ENCODE measurements at regions not wholly inside any gene's neighbourhood (a gene's known extent, or its start where the extent isn't known, plus 50 kb on each side); places are given as distances from the start of the nearest gene placed in this dataset.

GRCh38 chr4:91758487-91758886, 545.3 kb upstream of the GRID2 start:
- 0 out of 2 replicates have a peak, but pooled peaks cover 4% of the 10 kb centered on the region for H3K4me1 Mint-ChIP-seq
- TF ChIP-seq ELF4 (CRISPR knock-in tag; IDR thresholded peaks at IDR 0.05; ENCODE audit: low read depth) (no peak), ZBTB21 (CRISPR knock-in tag; IDR thresholded peaks at IDR 0.05; ENCODE audit: borderline replicate concordance) (no peak), MAX (CRISPR knock-in tag; IDR thresholded peaks at IDR 0.05) (no peak), ATF3 (CRISPR knock-in tag; conservative IDR thresholded peaks at IDR 0.05) (no peak), E2F4 (CRISPR knock-in tag; IDR thresholded peaks at IDR 0.05; ENCODE audit: borderline replicate concordance, low read depth) (no peak), ZNF532 (CRISPR knock-in tag; IDR thresholded peaks at IDR 0.05; ENCODE audit: borderline replicate concordance) (no peak), PREB (CRISPR knock-in tag; IDR thresholded peaks at IDR 0.05; ENCODE audit: borderline replicate concordance) (no peak), ZBTB43 (CRISPR knock-in tag; IDR thresholded peaks at IDR 0.05) (no peak), FOXP1 (CRISPR knock-in tag; IDR thresholded peaks at IDR 0.05; ENCODE audit: borderline replicate concordance) (no peak), TP53 (CRISPR knock-in tag; IDR thresholded peaks at IDR 0.05) (no peak), GABPB1 (CRISPR knock-in tag; IDR thresholded peaks at IDR 0.05) (no peak), ZMAT4 (CRISPR knock-in tag; IDR thresholded peaks at IDR 0.05) (no peak), USF2 (CRISPR knock-in tag; IDR thresholded peaks at IDR 0.05) (no peak), SMAD3 (CRISPR knock-in tag; IDR thresholded peaks at IDR 0.05; ENCODE audit: borderline replicate concordance) (no peak), ZNF281 (CRISPR knock-in tag; IDR thresholded peaks at IDR 0.05) (no peak), NFATC4 (CRISPR knock-in tag; IDR thresholded peaks at IDR 0.05) (no peak), FOXP4 (CRISPR knock-in tag; IDR thresholded peaks at IDR 0.05) (no peak)
- H3K27ac Mint-ChIP-seq = no peak overlapping the region
- H3K27me3 Mint-ChIP-seq (ENCODE audit: low read depth) = no peaks in the 10 kb centered on the region
- ChIA-PET CTCF (no interaction called here), POLR2A (no interaction called here)
- peaks cover 3% of the 10 kb centered on the region; the same call in 1 of the 2 replicates for H3K9me3 Mint-ChIP-seq
- DNase-seq (ENCODE audit: low spot score) (no peak), ATAC-seq (no peak)
- H3K4me3 Mint-ChIP-seq = no peak overlapping the region
- no peaks in the 10 kb centered on the region for H3K36me3 Mint-ChIP-seq
